Astrocyte (in vitro differentiated cells and primary cell): ENCODE measurements at regions not wholly inside any gene's neighbourhood (a gene's known extent, or its start where the extent isn't known, plus 50 kb on each side); places are given as distances from the start of the nearest gene placed in this dataset.

Experiments
- DNase-seq: peaks from one replicate; pipeline ENCODE4 v3.0.0-alpha.2; 2010; ENCODE audit warnings: low read depth
- FAIRE-seq: peaks from 2 replicates; lab custom pipeline; 2011; peaks lifted over from hg19 to GRCh38; lab: Jason Lieb, UNC
- H2AFZ ChIP-seq: 2 replicates; pipeline ENCODE4 v1.6.0; 2012; ENCODE audit warnings: low read depth, low read length, inconsistent platforms
- H3K27ac ChIP-seq: 2 replicates; pipeline ENCODE4 v1.5.1; 2011; ENCODE audit warnings: low read depth, low read length, inconsistent platforms
- H3K27me3 ChIP-seq: 2 replicates; pipeline ENCODE4 v1.6.0; 2011; ENCODE audit warnings: low read length, inconsistent platforms; ENCODE audit not compliant: insufficient read depth
- H3K36me3 ChIP-seq: 2 replicates; pipeline ENCODE4 v1.5.1; 2011; ENCODE audit warnings: low read length, inconsistent platforms; ENCODE audit not compliant: insufficient read depth
- H3K4me1 ChIP-seq: 2 replicates; pipeline ENCODE4 v1.5.1; 2011; ENCODE audit warnings: low read length, inconsistent platforms; ENCODE audit not compliant: insufficient read depth
- H3K4me2 ChIP-seq: 2 replicates; pipeline ENCODE4 v1.6.0; 2012; ENCODE audit warnings: low read length, inconsistent platforms
- H3K4me3 ChIP-seq: 2 replicates; pipeline ENCODE4 v1.5.1; 2011; ENCODE audit warnings: low read depth, mild to moderate bottlenecking, low read length, inconsistent platforms; ENCODE audit not compliant: insufficient read depth
- H3K79me2 ChIP-seq: 2 replicates; pipeline ENCODE4 v1.6.0; 2012; ENCODE audit warnings: mild to moderate bottlenecking, low read length, inconsistent platforms; ENCODE audit not compliant: insufficient read depth
- H3K9ac ChIP-seq: 2 replicates; pipeline ENCODE4 v1.6.0; 2012; ENCODE audit warnings: mild to moderate bottlenecking, low read length, inconsistent platforms
- H3K9me3 ChIP-seq: 2 replicates; pipeline ENCODE4 v1.5.1; 2012; ENCODE audit warnings: low read depth, mild to moderate bottlenecking, low read length, inconsistent platforms; ENCODE audit not compliant: insufficient read depth
- H4K20me1 ChIP-seq: 2 replicates; pipeline ENCODE4 v1.6.0; 2012; ENCODE audit warnings: low read length, inconsistent platforms; ENCODE audit not compliant: insufficient read depth
- H3K27ac Mint-ChIP-seq: one replicate; pipeline ENCODE4 v1.8.0; 2021; ENCODE audit warnings: mild to moderate bottlenecking, mixed read lengths; ENCODE audit not compliant: unreplicated experiment
- H3K27me3 Mint-ChIP-seq: one replicate; pipeline ENCODE4 v1.8.0; 2021; ENCODE audit warnings: low read depth, mixed read lengths; ENCODE audit not compliant: unreplicated experiment
- H3K36me3 Mint-ChIP-seq: one replicate; pipeline ENCODE4 v1.8.0; 2021; ENCODE audit warnings: low read depth, mixed read lengths; ENCODE audit not compliant: unreplicated experiment
- H3K4me1 Mint-ChIP-seq: one replicate; pipeline ENCODE4 v1.8.0; 2021; ENCODE audit warnings: low read depth, mixed read lengths; ENCODE audit not compliant: unreplicated experiment
- H3K4me3 Mint-ChIP-seq: one replicate; pipeline ENCODE4 v1.8.0; 2021; ENCODE audit warnings: mild to moderate bottlenecking, moderate library complexity, mixed read lengths; ENCODE audit not compliant: unreplicated experiment
- H3K9me3 Mint-ChIP-seq: one replicate; pipeline ENCODE4 v1.8.0; 2021; ENCODE audit warnings: mild to moderate bottlenecking, mixed read lengths; ENCODE audit not compliant: unreplicated experiment
- EZH2 ChIP-seq: IDR thresholded peaks from 2 replicates; pipeline ENCODE4 v1.6.1; 2012; ENCODE audit warnings: mild to moderate bottlenecking, low read length, inconsistent platforms; ENCODE audit not compliant: insufficient read depth
- TF ChIP-seq, protein P1 (sequence below): IDR thresholded peaks from 2 replicates; pipeline ENCODE4 v1.5.1; 2011; ENCODE audit warnings: low read depth, mild to moderate bottlenecking, inconsistent platforms, low read length, moderate library complexity; ENCODE audit not compliant: insufficient read depth

DNA sequence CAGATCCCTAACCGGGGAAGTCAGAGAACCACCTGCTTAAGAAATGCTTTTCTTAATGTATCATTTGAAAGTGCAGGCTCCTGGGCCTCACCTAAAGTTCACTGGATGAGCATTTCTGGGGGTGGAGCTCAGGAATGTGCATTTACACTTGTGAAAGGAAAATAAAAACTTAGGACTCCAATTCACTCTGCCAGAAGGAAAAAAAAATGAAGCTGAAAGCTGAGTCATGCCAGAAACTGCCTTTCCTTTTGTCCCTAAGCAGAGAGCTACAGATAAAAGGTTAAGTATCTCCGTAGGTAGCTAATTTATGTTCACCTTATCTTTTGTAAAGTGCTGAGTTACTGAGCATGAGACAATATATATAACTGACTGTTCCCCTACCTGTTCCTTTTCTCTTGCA is 229.5 kb upstream of the MEX3C start:
- no peaks in the 10 kb centered on the region for H3K27me3 ChIP-seq
- no peaks in the 10 kb centered on the region for H3K79me2 ChIP-seq
- H3K4me2 ChIP-seq, result no peak overlapping the region
- no peak for TF ChIP-seq EZH2
- TF ChIP-seq, protein P1, sequence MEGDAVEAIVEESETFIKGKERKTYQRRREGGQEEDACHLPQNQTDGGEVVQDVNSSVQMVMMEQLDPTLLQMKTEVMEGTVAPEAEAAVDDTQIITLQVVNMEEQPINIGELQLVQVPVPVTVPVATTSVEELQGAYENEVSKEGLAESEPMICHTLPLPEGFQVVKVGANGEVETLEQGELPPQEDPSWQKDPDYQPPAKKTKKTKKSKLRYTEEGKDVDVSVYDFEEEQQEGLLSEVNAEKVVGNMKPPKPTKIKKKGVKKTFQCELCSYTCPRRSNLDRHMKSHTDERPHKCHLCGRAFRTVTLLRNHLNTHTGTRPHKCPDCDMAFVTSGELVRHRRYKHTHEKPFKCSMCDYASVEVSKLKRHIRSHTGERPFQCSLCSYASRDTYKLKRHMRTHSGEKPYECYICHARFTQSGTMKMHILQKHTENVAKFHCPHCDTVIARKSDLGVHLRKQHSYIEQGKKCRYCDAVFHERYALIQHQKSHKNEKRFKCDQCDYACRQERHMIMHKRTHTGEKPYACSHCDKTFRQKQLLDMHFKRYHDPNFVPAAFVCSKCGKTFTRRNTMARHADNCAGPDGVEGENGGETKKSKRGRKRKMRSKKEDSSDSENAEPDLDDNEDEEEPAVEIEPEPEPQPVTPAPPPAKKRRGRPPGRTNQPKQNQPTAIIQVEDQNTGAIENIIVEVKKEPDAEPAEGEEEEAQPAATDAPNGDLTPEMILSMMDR, result no peak
- DNase-seq (no peak), FAIRE-seq (no peak)
- Mint-ChIP-seq H3K4me3 (no peak overlapping the region), H3K9me3 (no peaks in the 10 kb centered on the region), H3K4me1 (peaks cover 15% of the 10 kb centered on the region), H3K27ac (no peak overlapping the region), H3K36me3 (peaks cover 1% of the 10 kb centered on the region), H3K27me3 (no peaks in the 10 kb centered on the region)
- H3K9ac ChIP-seq, result no peak overlapping the region
- H3K27ac ChIP-seq, result no peak overlapping the region
- no peak overlapping the region for H2AFZ ChIP-seq
- H4K20me1 ChIP-seq, result no peaks in the 10 kb centered on the region
- no peaks in the 10 kb centered on the region for H3K4me1 ChIP-seq
- no peak overlapping the region for H3K4me3 ChIP-seq
- no peaks in the 10 kb centered on the region for H3K9me3 ChIP-seq
- H3K36me3 ChIP-seq, result no peaks in the 10 kb centered on the region

DNA sequence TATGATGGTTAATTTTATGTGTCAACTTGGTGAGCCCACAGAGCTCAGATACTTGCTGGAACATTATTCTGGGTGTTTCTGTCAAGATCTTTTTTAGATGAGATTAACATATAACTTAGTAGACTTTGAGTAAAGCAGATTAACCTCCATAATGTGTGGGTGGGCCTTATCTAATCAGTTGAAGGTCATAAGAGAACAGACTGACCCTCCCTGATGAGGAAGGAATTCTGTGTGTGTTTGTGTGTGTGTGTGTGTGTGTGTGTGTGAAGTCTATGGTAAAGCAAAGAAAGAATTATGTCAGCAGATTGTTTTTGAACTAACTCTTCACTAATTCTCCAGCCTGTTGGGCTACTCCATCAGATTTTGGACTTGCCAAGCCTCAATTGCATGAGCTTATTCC is 232.2 kb upstream of the MEX3C start:
- no peak overlapping the region for H3K27ac Mint-ChIP-seq
- no peaks in the 10 kb centered on the region for H3K27me3 Mint-ChIP-seq
- DNase-seq, result no peak
- TF ChIP-seq, protein P1, result no peak
- no peak for TF ChIP-seq EZH2
- no peak for FAIRE-seq
- H3K4me2 ChIP-seq, result no peak overlapping the region
- H3K4me3 ChIP-seq, result no peak overlapping the region
- H3K27ac ChIP-seq, result no peak overlapping the region
- no peaks in the 10 kb centered on the region for H3K9me3 Mint-ChIP-seq
- H3K9ac ChIP-seq, result no peak overlapping the region
- no peaks in the 10 kb centered on the region for H3K27me3 ChIP-seq
- H2AFZ ChIP-seq, result no peak overlapping the region
- no peaks in the 10 kb centered on the region for H3K4me1 ChIP-seq
- no peak overlapping the region for H3K4me3 Mint-ChIP-seq
- peaks cover 15% of the 10 kb centered on the region for H3K4me1 Mint-ChIP-seq
- H3K36me3 ChIP-seq, result no peaks in the 10 kb centered on the region
- H3K36me3 Mint-ChIP-seq, result no peaks in the 10 kb centered on the region
- H3K79me2 ChIP-seq, result no peaks in the 10 kb centered on the region
- H3K9me3 ChIP-seq, result no peaks in the 10 kb centered on the region
- no peaks in the 10 kb centered on the region for H4K20me1 ChIP-seq

DNA sequence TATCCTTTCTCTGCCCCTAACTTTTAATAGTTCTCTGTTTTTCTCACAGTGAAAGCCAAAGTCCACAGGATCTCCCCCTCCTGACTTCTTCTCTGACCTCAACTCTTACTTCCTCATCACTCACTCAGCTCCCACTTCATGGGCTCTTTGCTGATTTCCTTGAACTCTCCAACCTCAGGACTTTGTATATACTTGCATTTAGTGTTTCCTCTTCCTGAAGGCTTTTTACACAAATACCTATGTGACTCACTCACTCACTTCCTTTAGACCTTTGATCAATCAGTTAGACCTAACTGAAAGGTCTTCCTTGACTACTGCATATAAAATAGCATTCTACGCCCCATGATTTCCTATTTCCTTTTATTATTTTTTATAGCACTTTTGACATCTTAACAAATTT is 233.1 kb upstream of the MEX3C start:
- Histone ChIP-seq H4K20me1 (no peaks in the 10 kb centered on the region), H3K4me1 (no peaks in the 10 kb centered on the region), H3K79me2 (no peaks in the 10 kb centered on the region), H3K27ac (no peak overlapping the region), H2AFZ (no peak overlapping the region), H3K9ac (no peak overlapping the region), H3K27me3 (no peaks in the 10 kb centered on the region), H3K4me2 (no peak overlapping the region), H3K9me3 (no peaks in the 10 kb centered on the region), H3K4me3 (no peak overlapping the region), H3K36me3 (no peaks in the 10 kb centered on the region)
- Mint-ChIP-seq H3K4me3 (no peak overlapping the region), H3K27ac (no peak overlapping the region), H3K27me3 (no peaks in the 10 kb centered on the region), H3K9me3 (no peaks in the 10 kb centered on the region), H3K36me3 (no peaks in the 10 kb centered on the region), H3K4me1 (peaks cover 15% of the 10 kb centered on the region)
- DNase-seq (no peak), FAIRE-seq (no peak)
- TF ChIP-seq, protein P1, result no peak
- TF ChIP-seq EZH2, result no peak
